IMR-90 (cell line): ENCODE measurements at regions not wholly inside any gene's neighbourhood (a gene's known extent, or its start where the extent isn't known, plus 50 kb on each side); places are given as distances from the start of the nearest gene placed in this dataset.

Experiments
- ATAC-seq: fragments of 200-7000 bp; cut with Tn5 transposase; 2 replicates; pipeline ENCODE4 v1.9.1; 2020; ENCODE audit warnings: low read depth, mild to moderate bottlenecking, moderate library complexity
- BruUV-seq: library from RNA; stranded (reverse); fragments of 400-500 nt; replicated peaks from 2 replicates; lab custom pipeline; 2021; lab: Mats Ljungman, UMichigan
- CTCF ChIA-PET: fragments of 300-600 bp; formaldehyde crosslinking; extraction: SDS; loops from one replicate; lab custom pipeline; 2021; ENCODE audit warnings: antibody characterized with exemption; lab: Yijun Ruan, JAX
- POLR2A ChIA-PET: fragments of 300-600 bp; sonication (Branson Sonifier 250); formaldehyde crosslinking; loops from one replicate; lab custom pipeline; 2022; ENCODE audit warnings: antibody characterized with exemption; ENCODE audit not compliant: unreplicated experiment; lab: Charles Lee
- DNase-seq: peaks from one replicate; pipeline ENCODE4 v3.0.0; 2013
- H2AFZ ChIP-seq: replicated peaks from 2 replicates; pipeline ENCODE3; 2013; ENCODE audit warnings: low read length, mild to moderate bottlenecking; ENCODE audit not compliant: poor library complexity
- H2AK5ac ChIP-seq: 2 replicates; pipeline ENCODE4 v1.6.1; 2013; ENCODE audit warnings: low read depth, low read length, inconsistent platforms
- H2AK9ac ChIP-seq: replicated peaks from 2 replicates; pipeline ENCODE3; 2013; ENCODE audit warnings: mild to moderate bottlenecking, low read depth, low read length, moderate library complexity; ENCODE audit not compliant: poor library complexity
- H2BK120ac ChIP-seq: 2 replicates; pipeline ENCODE4 v1.6.1; 2013; ENCODE audit warnings: low read depth, low read length, inconsistent platforms
- H2BK15ac ChIP-seq: 3 replicates; pipeline ENCODE4 v1.6.1; 2013; ENCODE audit warnings: low read depth, low read length, inconsistent platforms
- H2BK20ac ChIP-seq: 2 replicates; pipeline ENCODE4 v1.6.1; 2013; ENCODE audit warnings: low read depth, mild to moderate bottlenecking, inconsistent platforms, low read length, moderate library complexity
- H2BK5ac ChIP-seq: 2 replicates; pipeline ENCODE4 v1.6.1; 2013; ENCODE audit warnings: mild to moderate bottlenecking, low read depth, low read length, inconsistent platforms; ENCODE audit not compliant: poor library complexity, severe bottlenecking
- H3K14ac ChIP-seq: replicated peaks from 2 replicates; pipeline ENCODE4 v1.6.1; 2013; ENCODE audit warnings: low read depth, low read length, inconsistent platforms
- H3K18ac ChIP-seq: 2 replicates; pipeline ENCODE4 v1.6.1; 2013; ENCODE audit warnings: low read depth, low read length, control low read depth
- H3K23ac ChIP-seq: 2 replicates; pipeline ENCODE4 v1.6.1; 2013; ENCODE audit warnings: low read depth, low read length, inconsistent platforms
- H3K27ac ChIP-seq: 2 replicates; pipeline ENCODE4 v1.5.1; 2013; ENCODE audit warnings: mild to moderate bottlenecking, control low read depth, low read length; ENCODE audit not compliant: insufficient read depth
- H3K27me3 ChIP-seq: 2 replicates; pipeline ENCODE4 v1.6.1; 2013; ENCODE audit warnings: low read length; ENCODE audit not compliant: control insufficient read depth, insufficient read depth
- H3K36me3 ChIP-seq: 2 replicates; pipeline ENCODE4 v1.6.1; 2013; ENCODE audit warnings: low read length, mixed read lengths; ENCODE audit not compliant: control insufficient read depth, insufficient read depth
- H3K4ac ChIP-seq: 2 replicates; pipeline ENCODE4 v1.6.1; 2013; ENCODE audit warnings: low read depth, low read length, inconsistent platforms
- H3K4me1 ChIP-seq: 2 replicates; pipeline ENCODE4 v1.6.1; 2013; ENCODE audit warnings: low read length, mixed read lengths; ENCODE audit not compliant: control insufficient read depth, insufficient read depth
- H3K4me2 ChIP-seq: 2 replicates; pipeline ENCODE4 v1.6.1; 2013; ENCODE audit warnings: low read depth, mild to moderate bottlenecking, control low read depth, low read length, moderate library complexity
- H3K4me3 ChIP-seq: 2 replicates; pipeline ENCODE4 v1.5.1; 2013; ENCODE audit warnings: low read depth, mild to moderate bottlenecking, control low read depth, low read length, moderate library complexity; ENCODE audit not compliant: insufficient read depth
- H3K56ac ChIP-seq: 2 replicates; pipeline ENCODE4 v1.6.1; 2013; ENCODE audit warnings: low read length, inconsistent platforms; ENCODE audit not compliant: insufficient read depth; ENCODE audit errors: extremely low read depth
- H3K79me1 ChIP-seq, 2 experiments: 2 replicates each; pipeline ENCODE4 v1.6.1; 2013; ENCODE audit warnings: low read length in 2 of 2, inconsistent platforms in 1 of 2, low read depth in 1 of 2
- H3K9ac ChIP-seq: 2 replicates; pipeline ENCODE4 v1.6.1; 2013; ENCODE audit warnings: low read depth, low read length, control low read depth
- H3K9me1 ChIP-seq: 2 replicates; pipeline ENCODE4 v1.6.1; 2013; ENCODE audit warnings: low read length, inconsistent platforms; ENCODE audit not compliant: insufficient read depth
- H3K9me3 ChIP-seq: 2 replicates; pipeline ENCODE4 v1.6.1; 2013; ENCODE audit warnings: low read length; ENCODE audit not compliant: control insufficient read depth, insufficient read depth
- H4K20me1 ChIP-seq: 2 replicates; pipeline ENCODE4 v1.6.1; 2013; ENCODE audit warnings: low read length, inconsistent platforms; ENCODE audit not compliant: insufficient read depth
- H4K5ac ChIP-seq: 2 replicates; pipeline ENCODE4 v1.6.1; 2013; ENCODE audit warnings: mild to moderate bottlenecking, low read depth, low read length, control low read depth
- H4K8ac ChIP-seq, 2 experiments: 2 replicates each; pipeline ENCODE4 v1.6.1; 2013; ENCODE audit warnings: low read depth in 2 of 2, low read length in 2 of 2, control low read depth in 1 of 2, inconsistent platforms in 1 of 2
- H4K91ac ChIP-seq: 2 replicates; pipeline ENCODE4 v1.6.1; 2013; ENCODE audit warnings: low read depth, low read length, inconsistent platforms; ENCODE audit not compliant: insufficient read depth
- BHLHE40 ChIP-seq: fragments of 150-350 bp; IDR thresholded peaks from 2 replicates; pipeline ENCODE4 v1.6.1; 2016; ENCODE audit warnings: mild to moderate bottlenecking, low read depth, low read length
- CEBPB ChIP-seq: IDR thresholded peaks from 2 replicates; pipeline ENCODE4 v1.6.1; 2012; ENCODE audit warnings: low read depth, low read length, improper control_type of control experiment
- CHD1 ChIP-seq: IDR thresholded peaks from 2 replicates; pipeline ENCODE4 v1.6.1; 2012; ENCODE audit warnings: low read depth, low read length, improper control_type of control experiment
- FOS ChIP-seq: fragments of 150-350 bp; IDR thresholded peaks from 2 replicates; pipeline ENCODE4 v1.6.1; 2016; ENCODE audit warnings: low read depth, low read length
- MAFK ChIP-seq: IDR thresholded peaks from 2 replicates; pipeline ENCODE4 v1.6.1; 2012; ENCODE audit warnings: low read depth, low read length, improper control_type of control experiment
- MAZ ChIP-seq: IDR thresholded peaks from 2 replicates; pipeline ENCODE4 v1.6.1; 2012; ENCODE audit warnings: low read depth, mild to moderate bottlenecking, low read length, improper control_type of control experiment, moderate library complexity, borderline replicate concordance
- MXI1 ChIP-seq: IDR thresholded peaks from 2 replicates; pipeline ENCODE4 v1.6.1; 2012; ENCODE audit warnings: low read depth, mild to moderate bottlenecking, low read length, moderate library complexity, borderline replicate concordance
- NFE2L2 ChIP-seq: fragments of 150-350 bp; IDR thresholded peaks from 2 replicates; pipeline ENCODE4 v1.6.1; 2016; ENCODE audit warnings: low read depth, mild to moderate bottlenecking, low read length
- POLR2A ChIP-seq: IDR thresholded peaks from 2 replicates; pipeline ENCODE4 v1.6.1; 2012; ENCODE audit warnings: mild to moderate bottlenecking, low read depth, low read length
- RAD21 ChIP-seq: IDR thresholded peaks from 2 replicates; pipeline ENCODE4 v1.6.1; 2012; ENCODE audit warnings: low read length, improper control_type of control experiment
- RCOR1 ChIP-seq: IDR thresholded peaks from 2 replicates; pipeline ENCODE4 v1.6.1; 2012; ENCODE audit warnings: mild to moderate bottlenecking, low read length, improper control_type of control experiment; ENCODE audit not compliant: insufficient replicate concordance
- RFX5 ChIP-seq: IDR thresholded peaks from 2 replicates; pipeline ENCODE4 v1.8.0; 2012; ENCODE audit warnings: low read depth, mild to moderate bottlenecking, low read length, moderate library complexity
- SMC3 ChIP-seq: fragments of 150-350 bp; IDR thresholded peaks from 2 replicates; pipeline ENCODE4 v1.6.1; 2016; ENCODE audit warnings: low read depth, mild to moderate bottlenecking, antibody characterized with exemption, low read length, moderate library complexity
- USF2 ChIP-seq: fragments of 150-350 bp; IDR thresholded peaks from 2 replicates; pipeline ENCODE4 v1.6.1; 2017; ENCODE audit warnings: mild to moderate bottlenecking, antibody characterized with exemption, low read length, low read depth
- WGBS, 2 experiments: methylation state at CpG; one replicate each; pipeline versions ENCODE4 v1.1.5 to v1.1.7; 2013; ENCODE audit warnings: missing lambda C conversion rate in 2 of 2; ENCODE audit not compliant: insufficient read length in 1 of 2; ENCODE audit errors: extremely low coverage in 2 of 2; 5-methylcytosine and 5-hydroxymethylcytosine counted together
- dilution Hi-C: fragments of 300-500 bp; cut with HindIII; formaldehyde crosslinking; loops from one replicate; pipeline ENCODE4 v1.14.3; 2018; ENCODE audit warnings: low sequenced_read_pairs; ENCODE audit not compliant: unreplicated experiment
- in situ Hi-C: fragments of 300-500 bp; cut with MboI; formaldehyde crosslinking; loops from 3 replicates; pipeline ENCODE4 v1.14.3; 2019; ENCODE audit warnings: low sequenced_read_pairs, inconsistent platforms, mixed read lengths
- intact Hi-C: fragments of 100-400 bp; cut with micrococcal nuclease; formaldehyde crosslinking; loops from 2 replicates; pipeline ENCODE4 v1.10.0; 2022
- TF ChIP-seq, protein P1 (sequence below): fragments of 150-350 bp; IDR thresholded peaks from 2 replicates; pipeline ENCODE4 v1.6.1; 2016; ENCODE audit warnings: low read depth, mild to moderate bottlenecking, low read length, moderate library complexity, borderline replicate concordance

GRCh38 chr13:40193286-40194223, 472.9 kb downstream of the FOXO1 start (continued):
- TF ChIP-seq CHD1: no peak

DNA sequence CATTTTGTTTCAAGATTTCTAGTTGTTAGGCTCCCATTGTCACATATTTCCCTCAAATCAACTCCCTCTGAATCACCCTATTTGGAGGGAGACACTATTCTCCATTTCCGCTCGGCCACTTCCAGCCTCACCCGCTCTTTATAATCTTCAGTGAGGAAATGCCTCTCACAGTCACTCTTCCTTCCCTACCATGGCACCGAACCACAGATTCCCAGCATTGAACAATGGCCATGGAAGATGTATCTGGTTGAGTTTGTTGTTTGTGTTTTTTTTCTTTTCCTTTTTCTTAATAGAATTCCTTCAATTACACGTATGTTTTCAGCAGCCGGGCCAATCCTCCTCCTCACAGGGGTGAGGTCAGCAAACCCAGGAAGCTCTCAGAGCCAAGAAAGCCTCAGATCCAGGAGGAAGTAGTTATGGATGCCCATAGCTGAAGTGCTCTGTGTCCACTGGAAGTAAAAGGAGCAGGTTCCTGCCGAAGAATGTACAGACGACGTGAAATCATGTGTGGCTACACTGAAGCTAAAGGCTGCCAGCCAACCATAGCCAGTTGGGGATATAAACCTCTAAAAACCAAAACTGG, 472.1 kb downstream of the FOXO1 start:
- H4K20me1 ChIP-seq: no peaks in the 10 kb centered on the region
- no peak overlapping the region for H3K9ac ChIP-seq
- WGBS, 2 experiments: no CpG with 5 or more reads among the region's 9 CpGs
- H4K5ac ChIP-seq: no peak overlapping the region
- no TSS peak for BruUV-seq
- no peak overlapping the region for H3K14ac ChIP-seq
- H3K27me3 ChIP-seq: no peaks in the 10 kb centered on the region
- H3K4me2 ChIP-seq: no peak overlapping the region
- H3K36me3 ChIP-seq: no peaks in the 10 kb centered on the region
- no peak overlapping the region for H2AFZ ChIP-seq
- intact Hi-C loops (no loop called here), in situ Hi-C loops (no loop called here), dilution Hi-C loops (no loop called here)
- H3K4ac ChIP-seq: no peak overlapping the region
- no peak overlapping the region for H2BK120ac ChIP-seq
- no peaks in the 10 kb centered on the region for H3K9me3 ChIP-seq
- no peak overlapping the region for H2AK9ac ChIP-seq
- no peak overlapping the region for H2BK5ac ChIP-seq
- no peak overlapping the region for H4K8ac ChIP-seq
- no peaks in the 10 kb centered on the region for H3K79me1 ChIP-seq
- no peak overlapping the region for H4K91ac ChIP-seq
- no peaks in the 10 kb centered on the region for H3K4me1 ChIP-seq
- no peak overlapping the region for H3K27ac ChIP-seq
- ATAC-seq (no peak), DNase-seq (no peak)
- no peak overlapping the region for H3K4me3 ChIP-seq
- H2BK15ac ChIP-seq: no peak overlapping the region
- no peak overlapping the region for H2BK20ac ChIP-seq
- H3K9me1 ChIP-seq: no peaks in the 10 kb centered on the region
- H3K18ac ChIP-seq: no peak overlapping the region
- no peak overlapping the region for H3K56ac ChIP-seq
- POLR2A ChIA-PET: no interaction called here
- H2AK5ac ChIP-seq: no peak overlapping the region
- H3K23ac ChIP-seq: no peak overlapping the region
- CTCF ChIA-PET: no interaction called here
- TF ChIP-seq MAZ (no peak), POLR2A (no peak), MXI1 (no peak), SMC3 (no peak), CEBPB (no peak), NFE2L2 (no peak), CHD1 (no peak), RFX5 (no peak), RCOR1 (no peak), MAFK (no peak), RAD21 (no peak), BHLHE40 (no peak), FOS (no peak), USF2 (no peak)
- TF ChIP-seq, protein P1, sequence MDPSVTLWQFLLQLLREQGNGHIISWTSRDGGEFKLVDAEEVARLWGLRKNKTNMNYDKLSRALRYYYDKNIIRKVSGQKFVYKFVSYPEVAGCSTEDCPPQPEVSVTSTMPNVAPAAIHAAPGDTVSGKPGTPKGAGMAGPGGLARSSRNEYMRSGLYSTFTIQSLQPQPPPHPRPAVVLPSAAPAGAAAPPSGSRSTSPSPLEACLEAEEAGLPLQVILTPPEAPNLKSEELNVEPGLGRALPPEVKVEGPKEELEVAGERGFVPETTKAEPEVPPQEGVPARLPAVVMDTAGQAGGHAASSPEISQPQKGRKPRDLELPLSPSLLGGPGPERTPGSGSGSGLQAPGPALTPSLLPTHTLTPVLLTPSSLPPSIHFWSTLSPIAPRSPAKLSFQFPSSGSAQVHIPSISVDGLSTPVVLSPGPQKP: no peak
